CD4-positive, alpha-beta T cell treated with Interleukin-10 for 1 hour (primary cell): ENCODE measurements at regions not wholly inside any gene's neighbourhood (a gene's known extent, or its start where the extent isn't known, plus 50 kb on each side); places are given as distances from the start of the nearest gene placed in this dataset.

Experiments
- DNase-seq: peaks from one replicate; pipeline ENCODE4 v3.0.0-alpha.2; 2020

- DNase-seq, result no peak
Observed at GRCh38 chr9:95610006-95610785, 93.4 kb upstream of the PTCH1 start.

DNA sequence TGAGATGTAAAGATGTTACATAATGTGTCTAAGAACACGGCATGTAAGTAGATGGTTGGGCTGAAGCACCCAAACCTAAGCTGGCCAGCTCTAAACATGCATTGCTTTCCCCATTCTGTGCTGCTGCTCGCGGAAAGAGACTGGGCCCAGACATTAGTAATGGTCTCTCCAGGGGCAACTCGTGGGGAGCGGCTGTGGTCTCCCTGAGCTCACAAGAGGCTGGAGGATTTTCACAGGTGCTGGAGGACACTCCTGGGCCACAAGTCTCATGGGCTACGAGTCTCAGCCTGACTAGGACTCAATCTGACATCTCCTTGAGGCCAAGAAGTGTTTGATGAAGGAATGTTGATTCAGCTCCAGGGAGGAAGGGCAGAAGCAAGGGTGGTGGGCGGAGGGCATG, 92.7 kb upstream of the PTCH1 start:
- DNase-seq, result no peak

GRCh38 chr9:95608341-95608740, 91.6 kb upstream of the PTCH1 start:
- DNase-seq, result no peak

DNA sequence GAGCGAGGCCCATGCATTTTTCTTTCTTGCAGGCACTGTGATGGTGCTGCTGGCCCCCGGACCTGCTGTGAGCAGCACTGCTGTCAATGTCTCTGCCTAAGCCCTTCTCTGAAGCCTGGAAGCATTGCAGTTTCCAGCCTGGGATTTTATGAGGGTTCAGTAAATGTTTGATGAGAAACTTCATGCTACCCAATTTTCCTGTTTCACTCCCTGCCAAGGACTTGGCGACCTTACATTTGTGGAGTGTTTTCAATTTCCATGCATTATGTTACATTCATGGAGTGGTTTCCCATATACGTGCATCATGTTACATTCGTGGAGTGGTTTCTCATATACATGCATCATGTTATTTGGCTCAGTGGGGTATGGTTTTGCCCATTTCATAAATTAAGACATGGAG, 90.7 kb upstream of the PTCH1 start:
- no peak for DNase-seq

GRCh38 chr9:95606489-95607350, 89.9 kb upstream of the PTCH1 start:
- DNase-seq, result no peak

DNA sequence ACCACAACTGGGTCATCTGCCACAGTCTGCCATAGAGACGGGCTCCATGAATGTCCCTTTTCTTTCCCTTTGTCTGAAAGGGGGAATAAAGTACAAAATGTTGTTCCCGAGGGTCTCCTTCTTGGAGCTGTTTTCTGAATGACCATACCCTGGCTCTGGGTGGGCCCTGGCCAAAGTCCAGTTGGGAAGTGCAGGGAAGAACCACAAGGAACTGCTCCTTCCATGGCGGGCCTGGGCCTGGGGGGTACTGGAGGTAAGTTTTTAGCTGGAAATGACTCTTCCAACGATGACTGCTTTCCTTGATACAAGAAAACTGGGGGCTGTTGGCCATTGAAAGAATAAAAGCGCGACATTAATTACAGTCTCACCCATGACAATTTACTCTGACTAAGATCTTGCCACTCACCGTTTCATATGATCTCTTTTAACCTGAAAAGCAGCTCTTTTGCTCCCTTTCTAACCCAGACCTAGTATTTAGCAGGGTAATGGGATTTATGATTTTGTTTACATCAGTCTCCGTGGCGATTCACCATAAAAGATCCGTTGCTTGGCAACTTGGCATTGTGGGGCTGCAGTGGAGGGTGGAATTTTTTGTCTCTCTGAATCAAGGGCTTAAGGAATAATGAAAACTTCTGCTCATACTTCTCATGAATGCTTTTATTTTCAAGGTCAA, 89.2 kb upstream of the PTCH1 start:
- no peak for DNase-seq

DNA sequence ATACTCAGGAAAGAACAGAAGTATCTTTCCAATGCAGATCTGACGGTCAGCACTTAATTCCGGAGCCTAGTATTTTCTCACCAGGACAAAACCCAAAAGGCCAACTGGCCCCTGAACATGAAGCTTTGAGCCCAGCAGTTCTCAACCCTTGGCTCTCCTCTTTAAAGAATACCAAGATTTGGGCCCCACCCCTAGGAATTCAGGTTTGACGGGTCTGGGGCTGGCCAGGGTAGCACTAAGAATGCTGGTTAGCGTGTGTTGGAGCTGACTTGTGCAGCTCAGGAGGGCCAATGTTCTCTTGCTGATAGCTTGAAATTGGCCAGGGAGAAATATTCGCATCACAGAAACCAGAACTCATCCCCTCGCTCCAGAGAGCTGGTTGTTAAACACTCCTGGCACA, 88.3 kb upstream of the PTCH1 start:
- no peak for DNase-seq

GRCh38 chr9:95598236-95598635, 81.5 kb upstream of the PTCH1 start:
- no peak for DNase-seq

- DNase-seq, result no peak
Observed at GRCh38 chr9:95595721-95596295, 79.0 kb upstream of the PTCH1 start.

DNA sequence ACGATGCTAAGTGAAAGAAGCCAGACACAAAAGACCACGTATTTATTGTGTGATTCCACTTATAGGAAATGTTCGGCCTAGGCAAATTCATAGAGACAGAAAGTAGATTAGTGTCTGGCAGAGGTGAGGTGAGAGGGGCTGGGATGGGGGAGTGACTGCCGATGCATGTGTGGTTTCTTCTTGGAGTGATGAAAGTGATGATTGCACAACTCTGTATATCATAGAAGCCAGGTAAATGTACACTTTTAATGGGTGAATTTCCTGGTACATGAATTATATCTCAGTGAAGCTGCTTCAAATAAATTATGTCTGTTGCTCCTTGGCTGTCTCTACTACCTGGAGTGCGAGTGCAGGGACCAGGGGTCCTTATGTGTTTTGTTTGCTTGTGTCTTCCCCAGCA, 76.2 kb upstream of the PTCH1 start:
- DNase-seq, result no peak

DNA sequence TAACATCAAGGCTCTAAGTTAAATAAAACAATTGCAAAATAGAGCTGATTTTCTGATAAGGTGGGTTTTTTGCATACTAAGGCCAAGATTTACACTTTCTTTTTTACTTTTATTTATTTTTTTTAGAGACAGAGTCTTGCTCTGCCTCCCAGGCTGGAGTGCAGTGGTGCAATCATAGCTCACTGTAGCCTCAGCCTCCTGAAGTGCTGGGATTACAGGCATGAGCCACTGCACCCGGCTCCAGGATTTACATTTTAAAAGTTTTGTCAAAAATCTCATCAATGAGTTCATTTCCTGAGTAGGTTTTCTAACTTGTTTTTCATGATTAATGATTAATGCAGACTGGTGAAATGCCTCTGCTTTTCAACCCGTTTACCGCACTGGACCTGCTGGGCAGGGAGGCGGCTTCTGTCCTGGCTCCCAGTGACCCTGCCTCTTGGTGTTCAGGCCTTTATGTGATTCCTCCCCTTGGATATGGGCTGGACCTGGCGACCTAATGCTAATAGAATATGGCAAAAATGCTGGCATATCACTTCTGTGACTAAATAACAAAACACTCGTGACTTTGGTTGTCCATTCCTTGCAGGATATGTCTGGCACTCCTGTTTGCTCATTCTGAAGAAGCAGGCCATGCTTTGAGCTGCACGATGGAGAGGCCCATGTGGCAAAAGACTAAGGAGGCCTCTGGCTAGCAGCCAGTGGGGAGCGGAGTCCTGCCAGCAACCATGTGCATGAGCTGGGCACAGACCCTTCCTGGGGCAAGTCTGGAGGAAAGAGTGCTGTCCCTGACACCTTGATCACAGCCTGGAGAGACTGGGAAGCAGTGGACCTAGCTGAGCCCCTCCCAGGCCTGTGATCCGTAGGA, 72.2 kb upstream of the PTCH1 start:
- DNase-seq, result no peak

GRCh38 chr9:95587021-95587964, 70.5 kb upstream of the PTCH1 start:
- no peak for DNase-seq

DNA sequence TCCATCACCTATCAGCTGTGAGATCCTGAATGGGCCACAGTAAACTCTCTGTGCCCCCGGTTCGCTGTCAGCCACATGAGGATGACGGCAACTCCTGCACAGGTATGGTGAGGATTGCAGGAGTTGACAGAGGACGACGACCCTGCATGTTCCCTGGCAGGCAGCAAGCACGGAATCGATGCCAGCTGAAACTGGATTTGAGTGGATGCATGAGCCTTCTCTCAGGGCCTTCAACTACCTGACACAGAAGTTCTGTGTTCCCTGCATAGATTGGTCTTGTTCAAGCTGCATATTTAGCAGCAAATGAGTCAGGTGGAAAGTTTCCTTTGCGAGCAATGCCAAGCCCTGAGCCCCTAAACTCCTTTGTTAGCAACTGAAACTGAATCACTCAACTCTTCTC, 69.6 kb upstream of the PTCH1 start:
- no peak for DNase-seq

DNA sequence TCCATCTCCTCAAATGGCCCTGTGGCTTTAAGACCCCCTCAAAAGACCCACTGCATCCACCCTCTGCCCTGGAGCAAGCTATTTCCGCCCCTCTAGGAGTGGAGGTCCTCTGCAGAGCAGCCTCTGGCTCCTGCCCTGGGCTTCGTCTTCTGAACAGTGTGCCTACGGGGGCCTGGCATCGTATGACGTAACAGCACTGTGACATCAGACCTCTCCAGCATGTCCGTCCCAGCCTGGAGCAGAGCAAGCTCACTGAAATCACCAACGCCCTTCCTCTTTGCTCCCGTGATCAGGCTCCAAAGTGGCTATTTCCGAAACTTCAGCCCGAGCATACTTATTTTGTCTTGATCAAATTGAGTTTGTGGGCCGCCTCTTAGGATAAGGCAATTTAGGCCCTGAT, 69.1 kb upstream of the PTCH1 start:
- no peak for DNase-seq

DNA sequence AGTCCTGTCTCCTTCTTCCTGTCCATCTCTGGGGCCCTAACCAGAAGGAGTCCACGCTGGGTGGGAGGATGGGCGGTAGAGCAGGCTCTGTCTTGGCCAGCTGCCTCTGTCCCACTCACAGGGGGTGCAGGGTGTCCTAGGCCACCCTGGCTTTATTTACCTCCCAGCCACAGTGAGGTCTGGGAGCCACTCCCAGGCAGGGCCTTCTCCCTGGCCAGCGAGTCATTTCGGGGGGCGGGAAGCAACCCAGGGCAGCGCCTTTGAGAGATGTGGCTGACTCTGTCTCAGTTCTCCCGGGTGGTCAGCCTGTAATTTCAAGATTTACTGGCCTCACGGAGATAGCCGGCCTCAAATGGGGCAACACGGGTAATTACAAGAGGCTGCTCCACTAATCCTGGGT, 67.4 kb upstream of the PTCH1 start:
- DNase-seq, result no peak

DNA sequence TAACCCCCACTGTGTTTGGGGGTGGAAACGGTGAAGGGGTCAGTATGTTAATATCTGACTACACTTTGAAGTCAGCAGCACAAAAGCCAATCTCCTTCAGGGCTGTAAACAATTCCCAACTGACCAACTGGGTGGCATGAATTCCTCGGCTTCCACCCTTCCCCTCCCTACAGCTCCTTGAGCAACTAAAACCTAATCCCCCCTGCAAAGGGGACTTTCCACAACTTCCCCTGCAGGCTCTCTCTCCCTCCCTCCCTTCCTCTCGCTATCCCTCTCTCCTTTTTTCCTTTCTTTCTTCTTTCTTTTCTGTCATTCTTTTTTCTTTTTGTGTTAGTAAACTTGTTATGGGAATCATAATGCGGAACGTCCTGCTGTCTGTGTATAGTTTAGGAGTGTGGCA, 65.1 kb upstream of the PTCH1 start:
- DNase-seq, result no peak

DNA sequence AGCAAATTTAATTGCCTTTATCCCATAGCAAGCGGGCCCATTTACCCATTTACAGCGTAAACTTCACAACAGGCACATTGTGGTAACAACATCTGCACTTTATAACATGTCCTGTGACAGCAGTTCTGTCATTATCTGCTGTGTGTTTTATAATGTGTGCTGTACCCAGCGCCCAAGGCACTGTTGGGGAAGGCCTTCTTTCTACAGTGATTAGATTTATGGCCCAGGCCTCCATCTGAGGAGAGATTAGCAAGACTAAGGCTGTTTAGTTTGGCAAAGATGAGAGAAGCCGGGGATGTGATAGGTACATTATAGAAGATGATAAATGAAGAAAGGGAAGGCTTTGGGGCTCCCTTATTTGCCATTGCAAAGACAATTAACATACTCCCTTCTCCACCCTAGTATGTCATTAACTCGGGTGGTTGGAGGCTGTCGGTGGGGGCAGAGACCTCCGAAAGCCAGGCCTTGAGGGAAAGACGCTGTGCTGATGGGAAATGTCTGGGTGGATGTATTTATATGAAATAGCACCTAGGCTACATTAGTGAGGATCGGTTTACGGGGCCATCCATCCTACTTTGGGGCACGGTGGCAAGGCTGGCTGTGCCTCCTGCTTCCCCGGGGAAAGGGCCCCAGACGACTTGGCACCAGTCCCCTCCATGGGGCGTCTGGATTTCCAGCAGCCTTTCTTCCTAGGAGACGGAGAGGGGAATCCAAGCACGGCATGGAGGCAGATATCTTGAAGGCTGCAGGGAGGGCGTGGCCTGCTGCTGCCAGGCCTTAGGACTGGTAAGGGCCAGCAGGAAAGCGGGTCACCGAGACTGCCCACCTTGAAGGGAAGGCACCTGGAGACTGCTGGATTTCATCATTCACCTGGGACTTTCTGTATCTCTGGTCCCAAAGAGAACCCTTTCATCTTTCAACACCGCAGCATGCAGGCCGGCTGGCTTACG, 64.3 kb upstream of the PTCH1 start:
- DNase-seq, result no peak

DNA sequence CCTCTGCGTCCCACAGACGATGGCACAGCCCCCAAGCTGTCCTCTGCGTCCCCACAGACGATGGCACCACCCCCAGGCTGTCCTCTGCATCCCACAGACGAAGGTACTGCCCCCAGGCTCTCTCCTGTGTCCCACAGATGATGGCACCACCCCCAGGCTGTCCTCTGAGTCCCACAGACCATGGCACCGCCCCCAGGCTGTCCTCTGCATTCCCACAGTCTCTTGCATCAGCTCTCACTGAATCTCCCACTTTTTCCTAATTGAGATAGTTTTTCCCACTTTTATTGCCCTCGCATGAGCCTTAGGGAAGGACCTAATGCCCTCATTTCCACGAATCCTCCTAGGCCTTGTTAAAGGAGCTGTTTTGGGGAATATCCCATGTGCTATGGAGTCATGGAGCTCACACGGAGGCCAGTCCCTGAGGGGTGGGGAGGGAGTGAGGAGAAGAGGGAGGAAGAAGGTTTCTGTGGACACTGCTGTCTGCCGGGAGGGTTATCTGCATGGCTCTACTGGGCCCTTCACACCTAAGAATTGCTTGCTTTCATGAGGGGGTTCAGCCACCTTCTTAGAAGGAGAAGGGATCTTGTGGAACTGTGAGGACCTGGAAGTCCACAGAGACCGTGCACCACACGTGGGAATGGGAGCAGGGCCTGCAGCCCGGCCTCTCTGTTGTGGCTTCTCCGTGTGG, 58.2 kb upstream of the PTCH1 start:
- no peak for DNase-seq

DNA sequence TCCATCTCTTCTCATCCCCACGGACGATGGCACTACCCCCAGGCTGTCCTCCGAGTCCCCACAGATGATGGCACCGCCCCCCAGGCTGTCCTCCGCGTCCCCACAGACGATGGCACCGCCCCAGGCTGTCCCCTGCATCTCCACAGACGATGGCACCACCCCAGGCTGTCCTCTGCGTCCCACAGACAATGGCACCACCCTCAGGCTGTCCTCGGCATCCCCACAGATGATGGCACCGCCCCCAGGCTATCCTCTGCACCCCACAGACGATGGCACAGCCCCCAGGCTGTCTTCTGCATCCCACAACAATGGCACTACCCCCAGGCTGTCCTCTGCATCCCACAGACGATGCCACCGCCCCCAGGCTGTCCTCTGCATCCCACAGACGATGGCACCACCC, 57.4 kb upstream of the PTCH1 start:
- peak; percentile 45 for DNase-seq
